Peyer's patch (tissue), 4 donors: ENCODE measurements at regions not wholly inside any gene's neighbourhood (a gene's known extent, or its start where the extent isn't known, plus 50 kb on each side); places are given as distances from the start of the nearest gene placed in this dataset.

Experiments used
- DNase-seq, 3 donors: peaks; one replicate each; pipeline ENCODE4 v3.0.0-alpha.2; 2017 to 2019
- H3K27ac ChIP-seq, 4 donors: fragments of 200-600 bp; sonication (generic); one replicate each; pipeline ENCODE4 v1.5.1; 2016 to 2019
- H3K27me3 ChIP-seq, 2 donors: fragments of 200-600 bp; sonication (generic); one replicate each; pipeline ENCODE4 v1.5.1; 2019
- H3K36me3 ChIP-seq, 3 donors: fragments of 200-600 bp; sonication (generic); one replicate each; pipeline ENCODE4 v1.5.1; 2016 to 2019
- H3K4me1 ChIP-seq, 4 donors: fragments of 200-600 bp; sonication (generic); one replicate each; pipeline ENCODE4 v1.5.1; 2016 to 2019
- H3K4me3 ChIP-seq, 4 donors: fragments of 200-600 bp; sonication (generic); 1 replicate in 3 of 4; 2 replicates in 1 of 4; pipeline ENCODE4 v1.5.1; 2016 to 2019; ENCODE audit warnings: mild to moderate bottlenecking in 1 of 4
- H3K9me3 ChIP-seq, 4 donors: fragments of 200-600 bp; sonication (generic); one replicate each; pipeline ENCODE4 v1.5.1; 2016 to 2019; ENCODE audit warnings: mild to moderate bottlenecking in 1 of 4
- POLR2A ChIP-seq, 2 donors: fragments of 450-650 bp; IDR thresholded peaks; one replicate each; pipeline ENCODE4 v1.5.1; 2017; ENCODE audit warnings: antibody characterized with exemption in 2 of 2, mild to moderate bottlenecking in 2 of 2, moderate library complexity in 2 of 2
- TF ChIP-seq, protein P1 (sequence below), 6 experiments: fragments of 450-650 bp in 4 of 6; fragments of 200-600 bp in 2 of 6; sonication (generic) in 1 of 6; IDR thresholded peaks; one replicate each; pipeline ENCODE4 v1.5.1; 2017 to 2019; ENCODE audit warnings: antibody characterized with exemption in 6 of 6, mild to moderate bottlenecking in 3 of 6, moderate library complexity in 1 of 6

DNA sequence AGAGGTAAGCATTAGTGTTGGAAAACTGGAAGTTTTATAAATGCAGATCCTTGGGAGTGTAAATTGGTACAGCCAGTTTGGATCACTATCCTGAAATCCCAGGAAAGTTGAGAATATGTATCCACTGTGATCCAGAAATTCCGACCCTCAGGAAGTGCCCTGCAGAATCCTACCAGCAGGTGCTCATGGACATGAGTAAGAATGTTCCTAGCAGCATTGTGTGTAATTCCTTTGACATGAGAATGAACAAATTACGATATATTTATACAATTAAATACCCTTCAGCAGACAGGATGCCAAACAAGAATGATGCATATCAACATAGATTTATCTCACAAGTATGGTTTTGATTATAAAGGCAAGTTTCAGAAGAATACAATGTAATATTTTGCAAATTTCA lies 181.6 kb downstream of the XPNPEP1 start:
- H3K27ac ChIP-seq = no peak overlapping the region
- no peak for DNase-seq
- H3K36me3 ChIP-seq = no peaks in the 10 kb centered on the region
- TF ChIP-seq, protein P1, sequence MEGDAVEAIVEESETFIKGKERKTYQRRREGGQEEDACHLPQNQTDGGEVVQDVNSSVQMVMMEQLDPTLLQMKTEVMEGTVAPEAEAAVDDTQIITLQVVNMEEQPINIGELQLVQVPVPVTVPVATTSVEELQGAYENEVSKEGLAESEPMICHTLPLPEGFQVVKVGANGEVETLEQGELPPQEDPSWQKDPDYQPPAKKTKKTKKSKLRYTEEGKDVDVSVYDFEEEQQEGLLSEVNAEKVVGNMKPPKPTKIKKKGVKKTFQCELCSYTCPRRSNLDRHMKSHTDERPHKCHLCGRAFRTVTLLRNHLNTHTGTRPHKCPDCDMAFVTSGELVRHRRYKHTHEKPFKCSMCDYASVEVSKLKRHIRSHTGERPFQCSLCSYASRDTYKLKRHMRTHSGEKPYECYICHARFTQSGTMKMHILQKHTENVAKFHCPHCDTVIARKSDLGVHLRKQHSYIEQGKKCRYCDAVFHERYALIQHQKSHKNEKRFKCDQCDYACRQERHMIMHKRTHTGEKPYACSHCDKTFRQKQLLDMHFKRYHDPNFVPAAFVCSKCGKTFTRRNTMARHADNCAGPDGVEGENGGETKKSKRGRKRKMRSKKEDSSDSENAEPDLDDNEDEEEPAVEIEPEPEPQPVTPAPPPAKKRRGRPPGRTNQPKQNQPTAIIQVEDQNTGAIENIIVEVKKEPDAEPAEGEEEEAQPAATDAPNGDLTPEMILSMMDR (IDR thresholded peaks at IDR 0.05) = no peak
- no peak for TF ChIP-seq POLR2A (IDR thresholded peaks at IDR 0.05)
- no peaks in the 10 kb centered on the region for H3K9me3 ChIP-seq
- no peaks in the 10 kb centered on the region for H3K4me1 ChIP-seq
- peaks cover 0 to 4% of the 10 kb centered on the region in 2 donors for H3K27me3 ChIP-seq
- no peak overlapping the region for H3K4me3 ChIP-seq

DNA sequence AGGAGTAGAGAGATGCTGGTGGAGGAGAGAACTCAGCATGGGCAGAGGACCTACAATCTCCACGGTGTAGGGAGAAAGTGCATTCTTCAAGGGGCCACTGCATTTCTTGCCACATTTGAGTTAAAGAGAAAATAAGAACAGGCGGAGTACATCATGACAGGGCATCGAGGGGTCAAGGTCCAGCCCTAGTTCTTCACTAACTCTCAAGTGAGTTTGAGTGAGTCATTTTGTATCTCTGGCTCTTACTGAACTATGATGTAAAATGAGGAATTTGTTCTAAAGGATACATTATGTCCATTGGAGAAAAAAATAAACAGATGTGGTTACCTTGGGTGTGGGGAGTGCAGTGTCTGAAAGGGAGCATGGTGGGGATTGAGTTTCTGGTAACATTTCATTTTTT lies 182.9 kb downstream of the XPNPEP1 start:
- no peaks in the 10 kb centered on the region for H3K4me1 ChIP-seq
- peaks cover 0 to 4% of the 10 kb centered on the region in 2 donors for H3K27me3 ChIP-seq
- H3K9me3 ChIP-seq = no peaks in the 10 kb centered on the region
- no peak overlapping the region for H3K4me3 ChIP-seq
- DNase-seq = peak in 1 of 3 donors; percentile 72
- no peak overlapping the region for H3K27ac ChIP-seq
- H3K36me3 ChIP-seq = no peaks in the 10 kb centered on the region
- no peak for TF ChIP-seq POLR2A (IDR thresholded peaks at IDR 0.05)
- TF ChIP-seq, protein P1 (IDR thresholded peaks at IDR 0.05) = no peak

DNA sequence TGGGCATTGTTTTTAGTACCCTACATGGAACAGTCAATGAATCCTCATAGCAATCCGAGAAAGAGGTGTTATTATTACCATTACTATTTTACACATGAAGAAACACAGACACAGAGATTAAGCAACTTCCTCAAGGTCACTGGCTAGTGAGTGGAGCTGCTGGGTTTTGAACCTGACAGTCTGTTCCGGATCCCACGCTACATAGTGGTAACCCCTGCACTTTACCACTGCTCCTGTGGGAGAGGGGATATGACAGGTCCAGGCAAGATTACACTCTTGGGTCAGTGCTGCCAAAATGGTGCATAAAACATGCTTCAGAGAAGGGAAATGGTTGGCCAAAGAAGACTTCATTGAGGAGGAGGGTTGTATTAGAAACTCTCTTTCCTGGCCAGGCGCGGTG lies 185.7 kb downstream of the XPNPEP1 start:
- H3K4me3 ChIP-seq = no peak overlapping the region
- no peak overlapping the region for H3K27ac ChIP-seq
- H3K9me3 ChIP-seq = no peaks in the 10 kb centered on the region
- H3K4me1 ChIP-seq = no peaks in the 10 kb centered on the region
- TF ChIP-seq, protein P1 (IDR thresholded peaks at IDR 0.05) = no peak
- no peak for TF ChIP-seq POLR2A (IDR thresholded peaks at IDR 0.05)
- peaks cover 0 to 4% of the 10 kb centered on the region in 2 donors for H3K27me3 ChIP-seq
- no peaks in the 10 kb centered on the region for H3K36me3 ChIP-seq
- no peak for DNase-seq

DNA sequence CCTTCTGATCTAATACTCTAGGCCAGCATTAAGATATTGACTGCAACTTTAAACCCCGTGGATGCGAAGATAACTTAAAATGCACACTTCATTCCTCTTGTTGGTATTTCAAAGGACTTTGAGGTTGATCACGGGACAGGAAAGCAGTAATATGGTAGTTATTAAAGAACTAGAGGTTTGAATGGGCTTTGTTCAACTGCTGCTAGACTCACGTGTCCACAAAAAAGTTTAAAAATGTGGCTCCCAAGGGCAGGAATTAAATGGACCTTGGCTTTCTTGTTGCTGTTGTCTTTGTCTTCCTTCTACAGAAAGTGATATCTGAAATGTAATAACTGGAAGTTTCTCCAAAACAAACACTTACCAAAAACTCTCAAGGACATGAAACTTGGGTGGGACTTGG lies 186.3 kb downstream of the XPNPEP1 start:
- Histone ChIP-seq H3K27me3 (peaks cover 0 to 4% of the 10 kb centered on the region in 2 donors), H3K4me1 (no peaks in the 10 kb centered on the region), H3K36me3 (no peaks in the 10 kb centered on the region), H3K9me3 (no peaks in the 10 kb centered on the region), H3K27ac (no peak overlapping the region), H3K4me3 (no peak overlapping the region)
- DNase-seq = no peak
- TF ChIP-seq, protein P1 (IDR thresholded peaks at IDR 0.05) = no peak
- no peak for TF ChIP-seq POLR2A (IDR thresholded peaks at IDR 0.05)

DNA sequence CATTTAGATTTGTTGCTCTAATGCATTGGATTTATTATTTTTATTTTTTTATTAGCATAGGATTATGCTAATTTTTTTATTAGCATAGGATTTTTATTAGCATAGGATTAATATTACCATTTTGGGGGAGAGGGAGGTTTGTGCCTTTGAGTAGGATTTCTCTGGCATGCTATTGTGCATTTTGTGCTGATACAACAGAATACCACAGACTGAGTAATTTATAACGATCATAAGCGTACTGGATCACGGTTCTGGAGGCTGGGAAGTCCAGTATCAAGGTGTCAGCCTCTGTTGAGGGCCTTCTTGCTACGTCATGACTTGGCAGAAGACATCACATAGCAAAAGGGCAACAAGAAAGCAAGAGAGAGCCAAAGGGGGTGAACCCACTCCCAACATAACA lies 187.5 kb downstream of the XPNPEP1 start:
- no peaks in the 10 kb centered on the region for H3K36me3 ChIP-seq
- no peak for TF ChIP-seq POLR2A (IDR thresholded peaks at IDR 0.05)
- TF ChIP-seq, protein P1 (IDR thresholded peaks at IDR 0.05) = no peak
- DNase-seq = no peak
- no peak overlapping the region for H3K27ac ChIP-seq
- H3K9me3 ChIP-seq = no peaks in the 10 kb centered on the region
- peaks cover 0 to 4% of the 10 kb centered on the region in 2 donors for H3K27me3 ChIP-seq
- no peaks in the 10 kb centered on the region for H3K4me1 ChIP-seq
- no peak overlapping the region for H3K4me3 ChIP-seq
